ENCODE measurements at regions not wholly inside any gene's neighbourhood (a gene's known extent, or its start where the extent isn't known, plus 50 kb on each side); places are given as distances from the start of the nearest gene placed in this dataset.

- TF ChIP-seq CTCF (IDR thresholded peaks at IDR 0.05) (no peak), POLR2AphosphoS5 (IDR thresholded peaks at IDR 0.05) (no peak), POLR2A (IDR thresholded peaks at IDR 0.05; ENCODE audit: low read depth) (no peak), EP300 (IDR thresholded peaks at IDR 0.05) (no peak)
Measured at GRCh38 chr3:106839576-106840280, 537.5 kb upstream of the CCDC54 start.

All from esophagus muscularis mucosa (tissue), 4 donors.